ENCODE measurements at regions not wholly inside any gene's neighbourhood (a gene's known extent, or its start where the extent isn't known, plus 50 kb on each side); places are given as distances from the start of the nearest gene placed in this dataset.

GRCh38 chr2:43051338-43051737, 175.1 kb downstream of the ZFP36L2 start:
- H3K27me3 ChIP-seq (replicated peaks; ENCODE audit: insufficient read depth, low read depth, low read length, poor library complexity) = no peaks in the 10 kb centered on the region
- intact Hi-C loops (cut with micrococcal nuclease; ENCODE audit: unreplicated experiment) = no loop called here
- H3K4me3 ChIP-seq (ENCODE audit: low read depth, low read length, poor library complexity, severe bottlenecking) = no peak overlapping the region
- no peak for DNase-seq (ENCODE audit: low spot score)
- H3K4me1 ChIP-seq (ENCODE audit: insufficient read depth, low read length, poor library complexity, severe bottlenecking) = peaks cover 7% of the 10 kb centered on the region
- no peaks in the 10 kb centered on the region for H3K36me3 ChIP-seq (ENCODE audit: insufficient read depth, low read length, poor library complexity, severe bottlenecking)
- H3K9me3 ChIP-seq (ENCODE audit: low read depth, low read length, poor library complexity, severe bottlenecking) = no peaks in the 10 kb centered on the region
- POLR2A ChIA-PET (ENCODE audit: low non-redundant PET) = interaction anchor here (0.5 kb wide), 1 partner anchor 36 kb away, joined by 3 read pairs; no protein-coding TSS in a partner anchor
- CTCF ChIA-PET = no interaction called here
- TF ChIP-seq CTCF (conservative IDR thresholded peaks at IDR 0.05; ENCODE audit: low read depth, low read length) = no peak
- TF ChIP-seq EZH2 (IDR thresholded peaks at IDR 0.05; ENCODE audit: borderline replicate concordance, low read depth, low read length, poor library complexity, severe bottlenecking) = no peak
- BruUV-seq (replicated peaks) = no TSS peak
- no peak overlapping the region for H3K27ac ChIP-seq (ENCODE audit: low read depth, low read length, poor library complexity, severe bottlenecking)

GRCh38 chr2:43050866-43051265, 175.5 kb downstream of the ZFP36L2 start:
- no peaks in the 10 kb centered on the region for H3K9me3 ChIP-seq (ENCODE audit: low read depth, low read length, poor library complexity, severe bottlenecking)
- ChIA-PET POLR2A (ENCODE audit: low non-redundant PET) (interaction anchor here (0.5 kb wide), 1 partner anchor 36 kb away, joined by 3 read pairs; no protein-coding TSS in a partner anchor), CTCF (no interaction called here)
- no peak overlapping the region for H3K27ac ChIP-seq (ENCODE audit: low read depth, low read length, poor library complexity, severe bottlenecking)
- TF ChIP-seq CTCF (conservative IDR thresholded peaks at IDR 0.05; ENCODE audit: low read depth, low read length) (no peak), EZH2 (IDR thresholded peaks at IDR 0.05; ENCODE audit: borderline replicate concordance, low read depth, low read length, poor library complexity, severe bottlenecking) (no peak)
- no peaks in the 10 kb centered on the region for H3K27me3 ChIP-seq (replicated peaks; ENCODE audit: insufficient read depth, low read depth, low read length, poor library complexity)
- no peak overlapping the region for H3K4me3 ChIP-seq (ENCODE audit: low read depth, low read length, poor library complexity, severe bottlenecking)
- H3K4me1 ChIP-seq (ENCODE audit: insufficient read depth, low read length, poor library complexity, severe bottlenecking) = peaks cover 9% of the 10 kb centered on the region
- BruUV-seq (replicated peaks) = no TSS peak
- H3K36me3 ChIP-seq (ENCODE audit: insufficient read depth, low read length, poor library complexity, severe bottlenecking) = no peaks in the 10 kb centered on the region
- no peak for DNase-seq (ENCODE audit: low spot score)
- intact Hi-C loops (cut with micrococcal nuclease; ENCODE audit: unreplicated experiment) = no loop called here

GRCh38 chr2:43049836-43050801, 176.3 kb downstream of the ZFP36L2 start:
- intact Hi-C loops (cut with micrococcal nuclease; ENCODE audit: unreplicated experiment) = no loop called here
- Histone ChIP-seq H3K4me1 (ENCODE audit: insufficient read depth, low read length, poor library complexity, severe bottlenecking) (peaks cover 9% of the 10 kb centered on the region), H3K4me3 (ENCODE audit: low read depth, low read length, poor library complexity, severe bottlenecking) (no peak overlapping the region), H3K27ac (ENCODE audit: low read depth, low read length, poor library complexity, severe bottlenecking) (no peak overlapping the region), H3K9me3 (ENCODE audit: low read depth, low read length, poor library complexity, severe bottlenecking) (no peaks in the 10 kb centered on the region), H3K36me3 (ENCODE audit: insufficient read depth, low read length, poor library complexity, severe bottlenecking) (no peaks in the 10 kb centered on the region), H3K27me3 (replicated peaks; ENCODE audit: insufficient read depth, low read depth, low read length, poor library complexity) (no peaks in the 10 kb centered on the region)
- TF ChIP-seq EZH2 (IDR thresholded peaks at IDR 0.05; ENCODE audit: borderline replicate concordance, low read depth, low read length, poor library complexity, severe bottlenecking) = no peak
- no peak for TF ChIP-seq CTCF (conservative IDR thresholded peaks at IDR 0.05; ENCODE audit: low read depth, low read length)
- no TSS peak for BruUV-seq (replicated peaks)
- CTCF ChIA-PET = no interaction called here
- DNase-seq (ENCODE audit: low spot score) = no peak
- POLR2A ChIA-PET (ENCODE audit: low non-redundant PET) = interaction anchor here (0.6 kb wide), 1 partner anchor 9 kb away, joined by 3 read pairs; no protein-coding TSS in a partner anchor
